OCI-LY7 (cell line): ENCODE measurements at regions not wholly inside any gene's neighbourhood (a gene's known extent, or its start where the extent isn't known, plus 50 kb on each side); places are given as distances from the start of the nearest gene placed in this dataset.

Source experiments
- CTCF ChIP-seq: fragments of 200-600 bp; sonication (generic); conservative IDR thresholded peaks from 2 replicates; pipeline ENCODE4 v1.5.1; 2014; ENCODE audit warnings: mild to moderate bottlenecking, antibody characterized with exemption, low read length, moderate library complexity, mixed read lengths
- EZH2phosphoT487 ChIP-seq: fragments of 200-600 bp; sonication (generic); IDR thresholded peaks from 2 replicates; pipeline ENCODE4 v1.6.1; 2018; ENCODE audit warnings: low read depth, borderline replicate concordance, mild to moderate bottlenecking, mixed run types, antibody characterized with exemption, low read length, moderate library complexity, mixed read lengths

GRCh38 chr16:59204589-59204988 lies 470.5 kb upstream of the GOT2 start:
- TF ChIP-seq CTCF: no peak
- TF ChIP-seq EZH2phosphoT487: no peak
